ENCODE measurements at regions not wholly inside any gene's neighbourhood (a gene's known extent, or its start where the extent isn't known, plus 50 kb on each side); places are given as distances from the start of the nearest gene placed in this dataset.

GRCh38 chr16:6884002-6884401 lies 448.6 kb upstream of the RBFOX1 start:
- Histone ChIP-seq H2AK5ac (ENCODE audit: low read depth, low read length) (no peak overlapping the region), H3K14ac (replicated peaks; ENCODE audit: low read depth, low read length) (no peak overlapping the region), H3K4me1 (ENCODE audit: control insufficient read depth, insufficient read depth, low read length) (no peaks in the 10 kb centered on the region), H3K4ac (ENCODE audit: low read depth, low read length) (no peak overlapping the region), H3K79me1 (ENCODE audit: low read depth in 1 of 2, low read length in 2 of 2) (no peaks in the 10 kb centered on the region), H4K20me1 (ENCODE audit: insufficient read depth, low read length) (no peaks in the 10 kb centered on the region), H3K27me3 (ENCODE audit: control insufficient read depth, insufficient read depth, low read length) (no peaks in the 10 kb centered on the region), H4K8ac (ENCODE audit: low read depth in 2 of 2, low read length in 2 of 2) (no peak overlapping the region), H2BK120ac (ENCODE audit: low read depth, low read length) (no peak overlapping the region), H2BK5ac (ENCODE audit: low read depth, low read length, poor library complexity, severe bottlenecking) (no peak overlapping the region), H2BK15ac (ENCODE audit: low read depth, low read length) (no peak overlapping the region), H3K9ac (ENCODE audit: low read depth, low read length) (no peak overlapping the region), H2AFZ (replicated peaks; ENCODE audit: low read length, poor library complexity) (no peak overlapping the region), H3K4me2 (ENCODE audit: low read depth, low read length) (no peak overlapping the region), H3K18ac (ENCODE audit: low read depth, low read length) (no peak overlapping the region), H3K4me3 (ENCODE audit: insufficient read depth, low read depth, low read length) (no peak overlapping the region), H3K9me1 (ENCODE audit: insufficient read depth, low read length) (no peaks in the 10 kb centered on the region), H3K27ac (ENCODE audit: insufficient read depth, low read length) (no peak overlapping the region), H3K23ac (ENCODE audit: low read depth, low read length) (no peak overlapping the region), H3K56ac (ENCODE audit: extremely low read depth, insufficient read depth, low read length) (no peak overlapping the region), H4K5ac (ENCODE audit: low read depth, low read length) (no peak overlapping the region), H4K91ac (ENCODE audit: insufficient read depth, low read depth, low read length) (no peak overlapping the region), H2AK9ac (replicated peaks; ENCODE audit: low read depth, low read length, poor library complexity) (no peak overlapping the region), H2BK20ac (ENCODE audit: low read depth, low read length) (no peak overlapping the region), H3K9me3 (ENCODE audit: control insufficient read depth, insufficient read depth, low read length) (peaks cover 14% of the 10 kb centered on the region), H3K36me3 (ENCODE audit: control insufficient read depth, insufficient read depth, low read length) (no peaks in the 10 kb centered on the region)
- ATAC-seq (ENCODE audit: low read depth) (no peak), DNase-seq (no peak)
- intact Hi-C loops (cut with micrococcal nuclease): no loop called here
- WGBS, 2 experiments (ENCODE audit: extremely low coverage in 2 of 2, insufficient read length in 1 of 2): 90% methylated on average over 2 of the region's 7 CpGs; no CpG with 5 or more reads in 1 of the 2 experiments
- BruUV-seq (replicated peaks): no TSS peak
- TF ChIP-seq MAFK (IDR thresholded peaks at IDR 0.05; ENCODE audit: low read depth, low read length) (no peak), RCOR1 (IDR thresholded peaks at IDR 0.05; ENCODE audit: insufficient replicate concordance, low read length) (no peak), RFX5 (IDR thresholded peaks at IDR 0.05; ENCODE audit: low read depth, low read length) (no peak), POLR2A (IDR thresholded peaks at IDR 0.05; ENCODE audit: low read depth, low read length) (no peak), FOS (IDR thresholded peaks at IDR 0.05; ENCODE audit: low read depth, low read length) (no peak), NFE2L2 (IDR thresholded peaks at IDR 0.05; ENCODE audit: low read depth, low read length) (no peak), CHD1 (IDR thresholded peaks at IDR 0.05; ENCODE audit: low read depth, low read length) (no peak)
- TF ChIP-seq, protein P1, sequence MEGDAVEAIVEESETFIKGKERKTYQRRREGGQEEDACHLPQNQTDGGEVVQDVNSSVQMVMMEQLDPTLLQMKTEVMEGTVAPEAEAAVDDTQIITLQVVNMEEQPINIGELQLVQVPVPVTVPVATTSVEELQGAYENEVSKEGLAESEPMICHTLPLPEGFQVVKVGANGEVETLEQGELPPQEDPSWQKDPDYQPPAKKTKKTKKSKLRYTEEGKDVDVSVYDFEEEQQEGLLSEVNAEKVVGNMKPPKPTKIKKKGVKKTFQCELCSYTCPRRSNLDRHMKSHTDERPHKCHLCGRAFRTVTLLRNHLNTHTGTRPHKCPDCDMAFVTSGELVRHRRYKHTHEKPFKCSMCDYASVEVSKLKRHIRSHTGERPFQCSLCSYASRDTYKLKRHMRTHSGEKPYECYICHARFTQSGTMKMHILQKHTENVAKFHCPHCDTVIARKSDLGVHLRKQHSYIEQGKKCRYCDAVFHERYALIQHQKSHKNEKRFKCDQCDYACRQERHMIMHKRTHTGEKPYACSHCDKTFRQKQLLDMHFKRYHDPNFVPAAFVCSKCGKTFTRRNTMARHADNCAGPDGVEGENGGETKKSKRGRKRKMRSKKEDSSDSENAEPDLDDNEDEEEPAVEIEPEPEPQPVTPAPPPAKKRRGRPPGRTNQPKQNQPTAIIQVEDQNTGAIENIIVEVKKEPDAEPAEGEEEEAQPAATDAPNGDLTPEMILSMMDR (conservative IDR thresholded peaks at IDR 0.05; ENCODE audit: low read depth, low read length): no peak
- dilution Hi-C loops (cut with HindIII; ENCODE audit: low sequenced_read_pairs, unreplicated experiment): no loop called here
- in situ Hi-C loops (cut with MboI; ENCODE audit: low sequenced_read_pairs): no loop called here
- ChIA-PET POLR2A (ENCODE audit: unreplicated experiment) (no interaction called here), CTCF (no interaction called here)
